ENCODE measurements at regions not wholly inside any gene's neighbourhood (a gene's known extent, or its start where the extent isn't known, plus 50 kb on each side); places are given as distances from the start of the nearest gene placed in this dataset.

GRCh38 chr3:13235897-13236296, 162.7 kb upstream of the IQSEC1 start:
- no peak for TF ChIP-seq NFYB (IDR thresholded peaks at IDR 0.05; ENCODE audit: insufficient read depth, low read depth, low read length)
- TF ChIP-seq, protein P1, sequence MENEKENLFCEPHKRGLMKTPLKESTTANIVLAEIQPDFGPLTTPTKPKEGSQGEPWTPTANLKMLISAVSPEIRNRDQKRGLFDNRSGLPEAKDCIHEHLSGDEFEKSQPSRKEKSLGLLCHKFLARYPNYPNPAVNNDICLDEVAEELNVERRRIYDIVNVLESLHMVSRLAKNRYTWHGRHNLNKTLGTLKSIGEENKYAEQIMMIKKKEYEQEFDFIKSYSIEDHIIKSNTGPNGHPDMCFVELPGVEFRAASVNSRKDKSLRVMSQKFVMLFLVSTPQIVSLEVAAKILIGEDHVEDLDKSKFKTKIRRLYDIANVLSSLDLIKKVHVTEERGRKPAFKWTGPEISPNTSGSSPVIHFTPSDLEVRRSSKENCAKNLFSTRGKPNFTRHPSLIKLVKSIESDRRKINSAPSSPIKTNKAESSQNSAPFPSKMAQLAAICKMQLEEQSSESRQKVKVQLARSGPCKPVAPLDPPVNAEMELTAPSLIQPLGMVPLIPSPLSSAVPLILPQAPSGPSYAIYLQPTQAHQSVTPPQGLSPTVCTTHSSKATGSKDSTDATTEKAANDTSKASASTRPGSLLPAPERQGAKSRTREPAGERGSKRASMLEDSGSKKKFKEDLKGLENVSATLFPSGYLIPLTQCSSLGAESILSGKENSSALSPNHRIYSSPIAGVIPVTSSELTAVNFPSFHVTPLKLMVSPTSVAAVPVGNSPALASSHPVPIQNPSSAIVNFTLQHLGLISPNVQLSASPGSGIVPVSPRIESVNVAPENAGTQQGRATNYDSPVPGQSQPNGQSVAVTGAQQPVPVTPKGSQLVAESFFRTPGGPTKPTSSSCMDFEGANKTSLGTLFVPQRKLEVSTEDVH (IDR thresholded peaks at IDR 0.05; ENCODE audit: low read depth, partially characterized antibody): no peak
- TF ChIP-seq SRF (IDR thresholded peaks at IDR 0.05; ENCODE audit: low read depth in 2 of 2, low read length in 2 of 2): no peak
- TF ChIP-seq EP300 (IDR thresholded peaks at IDR 0.05; ENCODE audit: borderline replicate concordance in 1 of 2, control insufficient read depth in 1 of 2, low read depth in 2 of 2, low read length in 2 of 2): no peak
- no peak for TF ChIP-seq FOS (IDR thresholded peaks at IDR 0.05; ENCODE audit: borderline replicate concordance, extremely low read depth, insufficient read length)
- no peak for TF ChIP-seq REST (IDR thresholded peaks at IDR 0.05; ENCODE audit: low read depth, low read length)
- TF ChIP-seq MAX (IDR thresholded peaks at IDR 0.05; ENCODE audit: low read depth, low read length): no peak
- no peak for TF ChIP-seq YY1 (IDR thresholded peaks at IDR 0.05; ENCODE audit: low read depth, low read length)
- no peak for TF ChIP-seq ATF7 (IDR thresholded peaks at IDR 0.05; ENCODE audit: low read depth)
- no peak for TF ChIP-seq HCFC1 (IDR thresholded peaks at IDR 0.05; ENCODE audit: low read length)
- TF ChIP-seq, protein P2, sequence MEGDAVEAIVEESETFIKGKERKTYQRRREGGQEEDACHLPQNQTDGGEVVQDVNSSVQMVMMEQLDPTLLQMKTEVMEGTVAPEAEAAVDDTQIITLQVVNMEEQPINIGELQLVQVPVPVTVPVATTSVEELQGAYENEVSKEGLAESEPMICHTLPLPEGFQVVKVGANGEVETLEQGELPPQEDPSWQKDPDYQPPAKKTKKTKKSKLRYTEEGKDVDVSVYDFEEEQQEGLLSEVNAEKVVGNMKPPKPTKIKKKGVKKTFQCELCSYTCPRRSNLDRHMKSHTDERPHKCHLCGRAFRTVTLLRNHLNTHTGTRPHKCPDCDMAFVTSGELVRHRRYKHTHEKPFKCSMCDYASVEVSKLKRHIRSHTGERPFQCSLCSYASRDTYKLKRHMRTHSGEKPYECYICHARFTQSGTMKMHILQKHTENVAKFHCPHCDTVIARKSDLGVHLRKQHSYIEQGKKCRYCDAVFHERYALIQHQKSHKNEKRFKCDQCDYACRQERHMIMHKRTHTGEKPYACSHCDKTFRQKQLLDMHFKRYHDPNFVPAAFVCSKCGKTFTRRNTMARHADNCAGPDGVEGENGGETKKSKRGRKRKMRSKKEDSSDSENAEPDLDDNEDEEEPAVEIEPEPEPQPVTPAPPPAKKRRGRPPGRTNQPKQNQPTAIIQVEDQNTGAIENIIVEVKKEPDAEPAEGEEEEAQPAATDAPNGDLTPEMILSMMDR (IDR thresholded peaks at IDR 0.05 in 2 of 3, conservative IDR thresholded peaks at IDR 0.05 in 1 of 3; ENCODE audit: control insufficient read depth in 2 of 3, extremely low read depth in 1 of 3, insufficient read depth in 1 of 3, low read depth in 3 of 3, low read length in 3 of 3): no peak
- no peak for TF ChIP-seq POLR2AphosphoS5 (IDR thresholded peaks at IDR 0.05; ENCODE audit: low read length)
